ENCODE measurements at regions not wholly inside any gene's neighbourhood (a gene's known extent, or its start where the extent isn't known, plus 50 kb on each side); places are given as distances from the start of the nearest gene placed in this dataset.

GRCh38 chr17:72350073-72350472 lies 229.3 kb downstream of the SOX9 start:
- no peak for TF ChIP-seq POLR2A (IDR thresholded peaks at IDR 0.05)
- TF ChIP-seq, protein P1, sequence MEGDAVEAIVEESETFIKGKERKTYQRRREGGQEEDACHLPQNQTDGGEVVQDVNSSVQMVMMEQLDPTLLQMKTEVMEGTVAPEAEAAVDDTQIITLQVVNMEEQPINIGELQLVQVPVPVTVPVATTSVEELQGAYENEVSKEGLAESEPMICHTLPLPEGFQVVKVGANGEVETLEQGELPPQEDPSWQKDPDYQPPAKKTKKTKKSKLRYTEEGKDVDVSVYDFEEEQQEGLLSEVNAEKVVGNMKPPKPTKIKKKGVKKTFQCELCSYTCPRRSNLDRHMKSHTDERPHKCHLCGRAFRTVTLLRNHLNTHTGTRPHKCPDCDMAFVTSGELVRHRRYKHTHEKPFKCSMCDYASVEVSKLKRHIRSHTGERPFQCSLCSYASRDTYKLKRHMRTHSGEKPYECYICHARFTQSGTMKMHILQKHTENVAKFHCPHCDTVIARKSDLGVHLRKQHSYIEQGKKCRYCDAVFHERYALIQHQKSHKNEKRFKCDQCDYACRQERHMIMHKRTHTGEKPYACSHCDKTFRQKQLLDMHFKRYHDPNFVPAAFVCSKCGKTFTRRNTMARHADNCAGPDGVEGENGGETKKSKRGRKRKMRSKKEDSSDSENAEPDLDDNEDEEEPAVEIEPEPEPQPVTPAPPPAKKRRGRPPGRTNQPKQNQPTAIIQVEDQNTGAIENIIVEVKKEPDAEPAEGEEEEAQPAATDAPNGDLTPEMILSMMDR (IDR thresholded peaks at IDR 0.05), result no peak

All from ovary (tissue), 3 donors.